Activated T-helper 1 cell treated with anti-CD3 and anti-CD28 coated beads, Interleukin-12 subunit alpha, Interleukin-12 subunit beta, Interleukin-2, Interleukin-4 antibody, amounts not matched to agents 30 ng/mL and 10 ng/mL and 1 ng/mL, durations not matched to agents 14 hours and 24 hours and 36 hours (primary cell): ENCODE measurements at regions not wholly inside any gene's neighbourhood (a gene's known extent, or its start where the extent isn't known, plus 50 kb on each side); places are given as distances from the start of the nearest gene placed in this dataset.
"Not testable (repeated sequence)": the region's sequence is repeated elsewhere in the genome, so short reads cannot be mapped to it uniquely, and the experiment has no call there.

Source experiments
- DNase-seq: peaks from one replicate; pipeline ENCODE4 v3.0.0; 2021; ENCODE audit warnings: low spot score
- H3K27ac Mint-ChIP-seq: one replicate; pipeline ENCODE4 v1.8.0; 2021; ENCODE audit warnings: mild to moderate bottlenecking, mixed read lengths
- H3K27me3 Mint-ChIP-seq: one replicate; pipeline ENCODE4 v1.8.0; 2022; ENCODE audit warnings: mild to moderate bottlenecking, moderate library complexity, mixed read lengths; ENCODE audit not compliant: insufficient read depth
- H3K36me3 Mint-ChIP-seq: one replicate; pipeline ENCODE4 v1.8.0; 2021; ENCODE audit warnings: low read depth, mixed read lengths
- H3K4me1 Mint-ChIP-seq: one replicate; pipeline ENCODE4 v1.8.0; 2021; ENCODE audit warnings: low read depth, mixed read lengths
- H3K4me3 Mint-ChIP-seq: one replicate; pipeline ENCODE4 v1.8.0; 2021; ENCODE audit warnings: mild to moderate bottlenecking, moderate library complexity, mixed read lengths
- H3K9me3 Mint-ChIP-seq: one replicate; pipeline ENCODE4 v1.8.0; 2021; ENCODE audit warnings: mixed read lengths
- intact Hi-C: fragments of 100-400 bp; cut with micrococcal nuclease; formaldehyde crosslinking; loops from one replicate; pipeline ENCODE4 v1.15.1; 2024

DNA sequence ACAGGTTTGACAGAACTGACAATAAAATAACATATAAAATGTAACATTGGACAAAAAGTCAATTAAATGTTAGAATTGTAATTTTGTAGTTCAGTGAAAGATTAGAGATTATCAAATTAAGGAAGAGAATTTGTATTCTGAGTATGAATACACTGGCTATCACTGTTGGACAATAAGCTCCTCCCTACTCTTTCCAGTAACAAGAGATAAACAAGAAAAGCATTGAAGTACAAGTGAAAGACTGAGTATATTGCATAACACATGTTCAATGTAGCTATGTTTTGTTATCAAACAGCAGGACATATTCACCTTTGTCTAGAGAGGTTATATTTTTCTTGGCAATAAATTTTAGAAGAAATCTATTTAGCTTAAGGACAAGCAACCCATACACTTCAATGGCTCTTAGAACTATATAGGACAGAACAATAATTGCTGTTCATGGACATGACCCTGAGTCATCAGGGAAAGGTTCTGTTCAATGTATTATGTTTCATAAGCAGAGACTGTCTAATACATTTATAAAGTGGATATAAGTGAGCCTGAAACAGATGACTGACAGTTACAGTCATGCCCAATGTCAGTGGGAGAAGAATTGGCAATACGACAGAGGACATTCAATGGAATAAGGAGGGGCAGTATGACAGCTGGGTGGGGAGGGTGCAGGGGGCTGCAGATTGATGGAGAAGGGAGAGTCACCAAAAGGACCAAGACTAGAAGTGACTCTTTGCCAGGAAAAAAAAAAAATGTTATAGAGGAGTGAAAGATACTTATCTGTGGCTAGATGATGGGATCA lies 520.4 kb downstream of the FRK start:
- no peak for DNase-seq
- no peaks in the 10 kb centered on the region for H3K36me3 Mint-ChIP-seq
- no peak overlapping the region for H3K27ac Mint-ChIP-seq
- intact Hi-C loops = no loop called here
- no peak overlapping the region for H3K4me3 Mint-ChIP-seq
- H3K9me3 Mint-ChIP-seq = no peaks in the 10 kb centered on the region
- no peaks in the 10 kb centered on the region for H3K4me1 Mint-ChIP-seq
- no peaks in the 10 kb centered on the region for H3K27me3 Mint-ChIP-seq

GRCh38 chr6:115539531-115539930 lies 521.2 kb downstream of the FRK start:
- Mint-ChIP-seq H3K4me1 (no peaks in the 10 kb centered on the region), H3K9me3 (no peaks in the 10 kb centered on the region), H3K4me3 (no peak overlapping the region), H3K27me3 (no peaks in the 10 kb centered on the region), H3K36me3 (no peaks in the 10 kb centered on the region), H3K27ac (no peak overlapping the region)
- intact Hi-C loops = no loop called here
- no peak for DNase-seq

- DNase-seq = no peak
- intact Hi-C loops = no loop called here
- Mint-ChIP-seq H3K36me3 (no peaks in the 10 kb centered on the region), H3K27ac (no peak overlapping the region), H3K4me1 (no peaks in the 10 kb centered on the region), H3K9me3 (peaks cover 6% of the 10 kb centered on the region), H3K4me3 (no peak overlapping the region), H3K27me3 (no peaks in the 10 kb centered on the region)
Observed at GRCh38 chr6:115524821-115525220, 535.9 kb downstream of the FRK start.

DNA sequence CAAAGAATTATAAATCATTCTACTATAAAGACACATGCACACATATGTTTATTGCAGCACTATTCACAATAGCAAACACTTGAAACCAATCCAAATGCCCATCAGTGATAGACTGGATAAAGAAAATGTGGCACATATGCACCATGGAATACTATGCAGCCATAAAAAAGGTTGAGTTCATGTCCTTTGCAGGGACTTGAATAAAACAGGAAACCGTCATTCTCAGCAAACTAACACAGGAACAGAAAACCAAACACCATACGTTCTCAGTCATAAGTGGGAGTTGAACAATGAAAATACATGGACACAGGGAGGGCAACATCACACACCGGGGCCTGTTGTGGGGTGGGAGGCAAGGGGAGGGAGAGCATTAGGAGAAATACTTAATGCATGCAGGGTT lies 538.9 kb downstream of the FRK start:
- DNase-seq, H3K27ac Mint-ChIP-seq, H3K9me3 Mint-ChIP-seq, H3K4me3 Mint-ChIP-seq, H3K27me3 Mint-ChIP-seq, H3K36me3 Mint-ChIP-seq, intact Hi-C loops, H3K4me1 Mint-ChIP-seq: not testable (repeated sequence)

GRCh38 chr6:115514656-115515055 lies 546.0 kb downstream of the FRK start:
- Mint-ChIP-seq H3K27me3 (no peaks in the 10 kb centered on the region), H3K36me3 (no peaks in the 10 kb centered on the region), H3K4me1 (no peaks in the 10 kb centered on the region), H3K27ac (no peak overlapping the region), H3K9me3 (no peaks in the 10 kb centered on the region), H3K4me3 (no peak overlapping the region)
- intact Hi-C loops = no loop called here
- no peak for DNase-seq

- H3K4me3 Mint-ChIP-seq = no peak overlapping the region
Observed at GRCh38 chr6:115512923-115513322, 547.8 kb downstream of the FRK start.

GRCh38 chr6:115511771-115512170 lies 548.9 kb downstream of the FRK start:
- H3K4me3 Mint-ChIP-seq = no peak overlapping the region
- DNase-seq = no peak
- no peak overlapping the region for H3K27ac Mint-ChIP-seq
- intact Hi-C loops = no loop called here
- no peaks in the 10 kb centered on the region for H3K36me3 Mint-ChIP-seq
- H3K9me3 Mint-ChIP-seq = no peaks in the 10 kb centered on the region
- no peaks in the 10 kb centered on the region for H3K4me1 Mint-ChIP-seq
- no peaks in the 10 kb centered on the region for H3K27me3 Mint-ChIP-seq

More at GRCh38 chr6:115512923-115513322, 547.8 kb downstream of the FRK start:
- intact Hi-C loops = no loop called here
- H3K27ac Mint-ChIP-seq = no peak overlapping the region
- no peaks in the 10 kb centered on the region for H3K9me3 Mint-ChIP-seq
- H3K36me3 Mint-ChIP-seq = no peaks in the 10 kb centered on the region
- no peaks in the 10 kb centered on the region for H3K4me1 Mint-ChIP-seq
- H3K27me3 Mint-ChIP-seq = no peaks in the 10 kb centered on the region
- DNase-seq = no peak

DNA sequence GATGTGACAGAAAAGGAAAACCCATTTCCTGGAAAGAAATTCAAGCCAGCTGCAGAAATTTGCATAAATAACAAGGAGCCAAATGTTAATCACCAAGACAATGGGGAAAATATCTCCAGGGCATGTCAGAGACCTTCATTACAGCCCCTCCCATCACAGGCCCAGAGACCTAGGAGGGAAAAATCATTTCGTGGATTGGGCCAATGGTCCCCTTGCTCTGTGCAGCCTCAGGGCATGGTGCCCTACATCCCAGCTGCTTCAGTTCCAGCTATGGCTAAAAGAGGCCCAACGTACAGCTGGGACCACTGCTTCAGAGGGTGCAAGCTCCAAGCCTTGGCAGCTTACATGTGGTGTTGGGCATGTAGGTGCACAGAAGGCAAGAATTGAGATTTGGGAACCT lies 558.3 kb downstream of the FRK start:
- DNase-seq, H3K4me1 Mint-ChIP-seq, H3K27ac Mint-ChIP-seq, H3K27me3 Mint-ChIP-seq, intact Hi-C loops, H3K9me3 Mint-ChIP-seq, H3K4me3 Mint-ChIP-seq, H3K36me3 Mint-ChIP-seq: not testable (repeated sequence)

DNA sequence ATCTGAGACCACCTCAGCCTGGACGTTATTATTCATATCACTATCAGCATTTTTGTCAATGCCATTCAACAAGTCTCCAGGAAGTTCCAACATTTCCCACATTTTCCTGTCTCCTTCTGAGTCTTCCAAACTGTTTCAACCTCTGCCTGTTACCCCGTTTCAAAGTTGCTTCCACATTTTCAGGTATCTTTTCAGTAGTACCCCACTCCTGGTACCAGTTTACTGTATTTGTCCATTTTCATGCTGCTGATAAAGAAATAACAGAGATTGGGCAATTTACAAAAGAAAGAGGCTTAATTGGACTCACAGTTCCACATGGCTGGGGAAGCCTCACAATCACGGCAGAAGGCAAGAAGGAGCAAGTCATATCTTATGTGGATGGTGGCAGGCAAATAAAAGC lies 565.5 kb downstream of the FRK start:
- H3K4me1 Mint-ChIP-seq = no peaks in the 10 kb centered on the region
- H3K4me3 Mint-ChIP-seq = no peak overlapping the region
- H3K27me3 Mint-ChIP-seq = no peaks in the 10 kb centered on the region
- no peak overlapping the region for H3K27ac Mint-ChIP-seq
- no peaks in the 10 kb centered on the region for H3K36me3 Mint-ChIP-seq
- intact Hi-C loops = no loop called here
- DNase-seq = no peak
- peaks cover 12% of the 10 kb centered on the region for H3K9me3 Mint-ChIP-seq

DNA sequence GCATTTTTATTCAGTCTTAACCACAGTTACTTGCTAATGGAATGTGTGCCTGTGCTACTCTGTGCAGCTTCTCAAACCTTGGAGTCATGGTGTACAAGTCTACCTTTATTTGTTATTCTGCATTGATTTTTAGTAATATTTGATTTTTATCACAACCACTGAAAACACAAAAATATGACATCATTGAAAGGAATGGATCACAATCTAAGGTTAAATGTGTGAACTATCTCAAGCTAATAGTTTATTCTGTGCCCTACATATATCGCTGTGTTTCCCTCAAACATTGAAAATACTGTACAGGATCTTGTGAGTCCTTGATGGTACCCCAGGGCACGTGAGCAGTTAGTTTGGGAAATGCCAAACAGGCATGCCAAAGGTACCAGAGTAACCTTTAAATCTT lies 573.4 kb downstream of the FRK start:
- H3K9me3 Mint-ChIP-seq = peaks cover 6% of the 10 kb centered on the region
- intact Hi-C loops = no loop called here
- DNase-seq = no peak
- no peak overlapping the region for H3K4me3 Mint-ChIP-seq
- H3K36me3 Mint-ChIP-seq = no peaks in the 10 kb centered on the region
- no peaks in the 10 kb centered on the region for H3K27me3 Mint-ChIP-seq
- H3K27ac Mint-ChIP-seq = no peak overlapping the region
- no peaks in the 10 kb centered on the region for H3K4me1 Mint-ChIP-seq

GRCh38 chr6:115485400-115485799 lies 575.3 kb downstream of the FRK start:
- intact Hi-C loops = no loop called here
- no peak overlapping the region for H3K4me3 Mint-ChIP-seq
- no peaks in the 10 kb centered on the region for H3K36me3 Mint-ChIP-seq
- H3K27ac Mint-ChIP-seq = no peak overlapping the region
- peaks cover 6% of the 10 kb centered on the region for H3K9me3 Mint-ChIP-seq
- no peaks in the 10 kb centered on the region for H3K27me3 Mint-ChIP-seq
- H3K4me1 Mint-ChIP-seq = no peaks in the 10 kb centered on the region
- no peak for DNase-seq

- H3K4me1 Mint-ChIP-seq, H3K36me3 Mint-ChIP-seq, H3K27me3 Mint-ChIP-seq, H3K27ac Mint-ChIP-seq, DNase-seq, intact Hi-C loops, H3K4me3 Mint-ChIP-seq: not testable (repeated sequence)
- H3K9me3 Mint-ChIP-seq = peaks cover 14% of the 10 kb centered on the region
Observed at GRCh38 chr6:115480543-115480942, 580.1 kb downstream of the FRK start.

DNA sequence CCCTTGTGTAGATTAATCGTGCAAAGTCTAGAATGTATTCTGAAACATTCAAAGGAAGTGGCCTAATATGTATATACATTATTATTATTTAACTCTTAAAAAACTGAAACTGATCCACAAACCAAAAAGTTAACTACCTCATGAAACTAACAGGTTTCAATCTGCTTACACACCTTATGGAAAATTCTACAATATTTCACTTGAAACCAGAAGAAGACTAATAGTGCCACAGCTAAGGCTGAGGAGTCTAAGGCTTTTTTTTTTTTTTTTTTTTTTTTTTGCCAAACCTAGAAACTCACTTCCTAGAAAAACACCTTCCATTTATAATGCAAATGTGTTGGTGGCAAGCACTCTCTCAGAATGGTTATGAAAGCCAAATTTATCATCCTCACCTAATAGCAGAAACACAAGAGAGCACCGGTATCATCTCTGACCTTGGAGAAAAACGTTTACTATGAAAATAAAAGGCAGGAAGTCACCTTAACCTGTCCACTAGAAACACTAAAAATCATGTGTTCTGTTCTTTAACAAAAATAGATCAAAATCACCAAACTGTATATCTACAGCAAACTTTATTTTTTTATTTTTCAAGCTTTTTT lies 586.1 kb downstream of the FRK start:
- H3K27me3 Mint-ChIP-seq = no peaks in the 10 kb centered on the region
- H3K4me3 Mint-ChIP-seq = no peak overlapping the region
- no peak overlapping the region for H3K27ac Mint-ChIP-seq
- DNase-seq = no peak
- H3K4me1 Mint-ChIP-seq = no peaks in the 10 kb centered on the region
- peaks cover 12% of the 10 kb centered on the region for H3K9me3 Mint-ChIP-seq
- H3K36me3 Mint-ChIP-seq = no peaks in the 10 kb centered on the region
- intact Hi-C loops = no loop called here
